ENCODE measurements at regions not wholly inside any gene's neighbourhood (a gene's known extent, or its start where the extent isn't known, plus 50 kb on each side); places are given as distances from the start of the nearest gene placed in this dataset.

DNA sequence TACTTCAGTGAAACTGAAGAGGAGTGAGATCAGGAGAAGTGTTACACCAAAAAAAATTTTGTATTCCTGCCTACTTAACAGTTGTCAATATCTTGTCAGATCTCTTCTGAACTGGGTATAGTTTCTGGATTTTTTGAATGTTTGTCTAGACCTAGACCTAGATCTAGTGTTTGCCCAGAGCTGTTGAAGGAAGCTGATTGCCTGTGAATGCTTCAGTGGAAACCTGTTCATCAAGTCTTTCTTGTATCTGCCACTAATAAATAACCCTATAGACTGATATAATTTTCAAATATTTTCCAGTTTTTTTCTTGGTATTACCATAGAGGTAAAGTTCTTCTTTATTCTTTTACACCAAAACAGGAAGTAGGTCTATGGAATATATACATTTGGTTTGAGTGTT, 781.5 kb upstream of the FBXO33 start:
- DNase-seq = no peak
- H3K4me1 Mint-ChIP-seq = no peaks in the 10 kb centered on the region
- peaks cover under 1% of the 10 kb centered on the region for H3K36me3 Mint-ChIP-seq (ENCODE audit: low read depth)
- H3K4me3 Mint-ChIP-seq = no peak overlapping the region
- H3K9me3 Mint-ChIP-seq = peaks cover 12% of the 10 kb centered on the region
- no peak overlapping the region for H3K27ac Mint-ChIP-seq
- TF ChIP-seq, protein P1, sequence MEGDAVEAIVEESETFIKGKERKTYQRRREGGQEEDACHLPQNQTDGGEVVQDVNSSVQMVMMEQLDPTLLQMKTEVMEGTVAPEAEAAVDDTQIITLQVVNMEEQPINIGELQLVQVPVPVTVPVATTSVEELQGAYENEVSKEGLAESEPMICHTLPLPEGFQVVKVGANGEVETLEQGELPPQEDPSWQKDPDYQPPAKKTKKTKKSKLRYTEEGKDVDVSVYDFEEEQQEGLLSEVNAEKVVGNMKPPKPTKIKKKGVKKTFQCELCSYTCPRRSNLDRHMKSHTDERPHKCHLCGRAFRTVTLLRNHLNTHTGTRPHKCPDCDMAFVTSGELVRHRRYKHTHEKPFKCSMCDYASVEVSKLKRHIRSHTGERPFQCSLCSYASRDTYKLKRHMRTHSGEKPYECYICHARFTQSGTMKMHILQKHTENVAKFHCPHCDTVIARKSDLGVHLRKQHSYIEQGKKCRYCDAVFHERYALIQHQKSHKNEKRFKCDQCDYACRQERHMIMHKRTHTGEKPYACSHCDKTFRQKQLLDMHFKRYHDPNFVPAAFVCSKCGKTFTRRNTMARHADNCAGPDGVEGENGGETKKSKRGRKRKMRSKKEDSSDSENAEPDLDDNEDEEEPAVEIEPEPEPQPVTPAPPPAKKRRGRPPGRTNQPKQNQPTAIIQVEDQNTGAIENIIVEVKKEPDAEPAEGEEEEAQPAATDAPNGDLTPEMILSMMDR (IDR thresholded peaks at IDR 0.05) = no peak
- H3K27me3 Mint-ChIP-seq (ENCODE audit: low read depth, poor library complexity) = peaks cover 4% of the 10 kb centered on the region

DNA sequence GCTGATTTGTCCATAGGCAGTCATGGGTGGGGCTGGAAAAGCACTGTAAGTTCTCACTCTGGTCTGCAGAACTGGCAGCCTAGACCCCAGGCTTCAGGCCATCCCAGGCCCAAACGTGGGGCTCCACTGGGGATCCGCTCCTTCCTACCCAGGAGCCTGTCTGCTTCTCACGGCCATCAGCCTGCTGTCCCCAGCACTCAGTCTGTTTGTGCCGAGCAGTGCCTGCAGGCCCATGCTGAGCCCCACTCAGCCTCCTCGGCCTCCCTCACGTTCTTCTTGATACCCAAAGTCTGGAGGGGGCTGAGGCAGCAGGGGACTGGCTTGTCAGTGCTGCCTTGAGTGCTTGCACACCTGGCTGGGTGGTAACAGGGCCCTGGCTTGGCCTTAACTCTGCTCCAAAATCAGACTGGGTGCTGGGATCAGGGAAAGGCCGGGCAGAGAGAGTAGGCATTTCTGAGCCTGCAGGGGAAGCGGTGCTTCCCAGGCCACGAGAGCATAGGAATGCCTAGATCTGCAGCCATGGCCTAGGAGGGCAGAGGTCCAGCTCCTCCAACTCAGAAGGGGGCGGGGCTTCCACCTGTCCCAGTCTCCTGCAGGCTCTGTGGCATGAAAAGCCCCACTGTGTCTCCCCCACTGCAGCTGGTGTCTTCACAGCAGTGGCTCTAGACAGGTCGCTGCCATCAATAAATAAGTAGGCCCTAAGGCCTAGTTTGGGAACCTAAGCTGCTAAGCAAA, 772.4 kb upstream of the FBXO33 start:
- peak; percentile 53 for DNase-seq
- peaks cover 17% of the 10 kb centered on the region for H3K4me1 Mint-ChIP-seq
- peaks cover 3% of the 10 kb centered on the region for H3K27me3 Mint-ChIP-seq (ENCODE audit: low read depth, poor library complexity)
- H3K27ac Mint-ChIP-seq = no peak overlapping the region
- H3K4me3 Mint-ChIP-seq = no peak overlapping the region
- H3K9me3 Mint-ChIP-seq = peaks cover 40% of the 10 kb centered on the region
- TF ChIP-seq, protein P1 (IDR thresholded peaks at IDR 0.05) = no peak
- peaks cover 4% of the 10 kb centered on the region for H3K36me3 Mint-ChIP-seq (ENCODE audit: low read depth)

DNA sequence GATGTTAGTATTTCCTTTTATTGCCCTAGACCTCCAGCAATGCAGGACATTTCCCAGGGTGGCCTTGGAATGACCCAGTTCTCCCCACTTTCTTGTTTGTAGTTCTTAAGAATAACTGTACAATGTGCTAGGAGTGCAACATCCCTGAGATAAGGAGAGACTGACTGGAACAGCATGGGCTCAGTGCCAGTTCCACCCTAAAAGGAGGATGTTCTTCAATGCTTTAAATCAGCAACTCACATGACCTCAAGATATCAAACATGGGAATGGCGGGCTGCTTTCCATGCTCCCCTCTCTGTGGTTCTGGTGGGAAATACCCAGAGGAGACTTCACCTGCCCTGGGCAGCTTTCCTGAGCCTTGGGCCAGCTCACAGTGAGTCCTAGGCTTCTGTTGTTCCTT, 766.9 kb upstream of the FBXO33 start:
- Mint-ChIP-seq H3K36me3 (ENCODE audit: low read depth) (no peaks in the 10 kb centered on the region), H3K27ac (no peak overlapping the region), H3K4me3 (no peak overlapping the region), H3K4me1 (peaks cover 4% of the 10 kb centered on the region), H3K9me3 (peaks cover 26% of the 10 kb centered on the region), H3K27me3 (ENCODE audit: low read depth, poor library complexity) (peaks cover 3% of the 10 kb centered on the region)
- DNase-seq = no peak
- TF ChIP-seq, protein P1 (IDR thresholded peaks at IDR 0.05) = no peak

DNA sequence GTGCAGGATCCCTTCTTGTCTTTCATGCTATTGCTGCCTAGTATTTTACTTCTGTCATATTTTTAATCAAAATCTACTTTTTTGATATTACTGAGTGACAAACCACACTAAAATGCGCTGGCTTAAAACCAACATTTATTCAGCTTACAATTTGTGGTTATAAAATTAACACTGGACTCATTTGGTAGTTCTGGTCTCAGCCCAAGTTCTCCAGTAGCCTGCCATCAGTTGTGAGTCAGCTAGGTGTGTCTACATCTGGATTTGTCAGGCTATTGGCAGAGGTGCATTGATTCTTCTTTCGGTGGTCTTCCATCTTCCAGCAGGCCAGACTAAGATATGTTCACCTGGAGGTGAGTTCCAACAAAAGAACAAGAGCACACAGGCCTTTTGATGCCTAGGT, 765.1 kb upstream of the FBXO33 start:
- TF ChIP-seq, protein P1 (IDR thresholded peaks at IDR 0.05) = no peak

DNA sequence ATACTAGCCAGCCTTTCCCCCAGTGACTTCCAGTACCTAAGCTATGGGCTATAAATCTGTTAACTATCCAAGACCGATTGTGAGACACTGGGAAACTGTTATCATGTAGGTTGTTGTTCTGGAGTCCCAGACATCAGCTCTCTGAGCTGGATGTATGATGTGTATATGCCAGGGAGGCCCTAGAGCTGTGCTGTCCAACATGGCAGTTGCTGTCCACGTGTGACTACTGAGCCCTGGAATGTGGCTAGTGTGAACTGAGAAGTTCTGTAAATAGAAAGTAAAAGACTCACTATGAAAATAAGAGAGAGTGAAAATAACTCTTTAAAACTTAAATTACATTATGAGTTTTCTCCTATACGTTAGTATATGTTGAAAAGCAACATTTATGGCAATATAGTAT, 755.8 kb upstream of the FBXO33 start:
- Mint-ChIP-seq H3K27me3 (ENCODE audit: low read depth, poor library complexity) (no peaks in the 10 kb centered on the region), H3K9me3 (no peaks in the 10 kb centered on the region), H3K36me3 (ENCODE audit: low read depth) (no peaks in the 10 kb centered on the region), H3K4me1 (no peaks in the 10 kb centered on the region), H3K4me3 (no peak overlapping the region), H3K27ac (no peak overlapping the region)
- TF ChIP-seq, protein P1 (IDR thresholded peaks at IDR 0.05) = no peak
- DNase-seq = no peak

More for the DNA sequence above, 765.1 kb upstream of the FBXO33 start:
- DNase-seq = no peak
- Mint-ChIP-seq H3K9me3 (peaks cover 13% of the 10 kb centered on the region), H3K4me1 (no peaks in the 10 kb centered on the region), H3K36me3 (ENCODE audit: low read depth) (no peaks in the 10 kb centered on the region), H3K27me3 (ENCODE audit: low read depth, poor library complexity) (no peaks in the 10 kb centered on the region), H3K4me3 (no peak overlapping the region), H3K27ac (no peak overlapping the region)

DNA sequence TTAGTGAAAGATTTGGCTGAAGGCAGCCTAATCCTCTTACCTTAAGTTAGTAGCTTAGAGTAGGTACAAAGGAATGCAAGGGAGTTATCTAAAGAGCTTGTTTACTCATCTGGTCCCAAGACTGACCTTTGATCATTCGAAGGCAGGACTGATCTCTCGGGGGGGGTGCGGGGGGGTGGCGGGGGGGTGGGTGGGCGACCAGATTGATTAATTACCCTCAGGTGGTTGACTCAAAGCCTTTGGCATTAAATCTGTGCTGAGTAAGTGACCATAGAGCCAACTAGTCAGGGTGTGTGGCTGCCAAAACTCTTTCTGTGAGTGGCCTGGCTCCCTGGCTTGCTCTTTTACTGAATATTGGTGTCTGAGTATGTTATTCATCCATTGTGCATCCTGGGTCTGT, 731.9 kb upstream of the FBXO33 start:
- TF ChIP-seq, protein P1 (IDR thresholded peaks at IDR 0.05) = no peak
- Mint-ChIP-seq H3K4me3 (no peak overlapping the region), H3K36me3 (ENCODE audit: low read depth) (peaks cover 12% of the 10 kb centered on the region), H3K27me3 (ENCODE audit: low read depth, poor library complexity) (no peaks in the 10 kb centered on the region), H3K9me3 (peaks cover 37% of the 10 kb centered on the region), H3K4me1 (peaks cover 9% of the 10 kb centered on the region), H3K27ac (no peak overlapping the region)
- no peak for DNase-seq
